Erythroblast (primary cell): ENCODE measurements at regions not wholly inside any gene's neighbourhood (a gene's known extent, or its start where the extent isn't known, plus 50 kb on each side); places are given as distances from the start of the nearest gene placed in this dataset.

ENCODE experiments used
- GATA1 ChIP-seq: IDR thresholded peaks from 2 replicates; pipeline ENCODE4 v1.6.1; 2011; ENCODE audit warnings: low read depth, mild to moderate bottlenecking, control low read depth, low read length, moderate library complexity
- POLR2A ChIP-seq: IDR thresholded peaks from 2 replicates; pipeline ENCODE4 v1.6.1; 2011; ENCODE audit warnings: mild to moderate bottlenecking, low read length

GRCh38 chr15:49707598-49707997 lies 86.8 kb downstream of the DTWD1 start:
- TF ChIP-seq POLR2A = no peak
- no peak for TF ChIP-seq GATA1
